Astrocyte (in vitro differentiated cells and primary cell): ENCODE measurements at regions not wholly inside any gene's neighbourhood (a gene's known extent, or its start where the extent isn't known, plus 50 kb on each side); places are given as distances from the start of the nearest gene placed in this dataset.

Source experiments
- EZH2 ChIP-seq: IDR thresholded peaks from 2 replicates; pipeline ENCODE4 v1.6.1; 2012; ENCODE audit warnings: mild to moderate bottlenecking, low read length, inconsistent platforms; ENCODE audit not compliant: insufficient read depth
- TF ChIP-seq, protein P1 (sequence below): IDR thresholded peaks from 2 replicates; pipeline ENCODE4 v1.5.1; 2011; ENCODE audit warnings: low read depth, mild to moderate bottlenecking, inconsistent platforms, low read length, moderate library complexity; ENCODE audit not compliant: insufficient read depth

DNA sequence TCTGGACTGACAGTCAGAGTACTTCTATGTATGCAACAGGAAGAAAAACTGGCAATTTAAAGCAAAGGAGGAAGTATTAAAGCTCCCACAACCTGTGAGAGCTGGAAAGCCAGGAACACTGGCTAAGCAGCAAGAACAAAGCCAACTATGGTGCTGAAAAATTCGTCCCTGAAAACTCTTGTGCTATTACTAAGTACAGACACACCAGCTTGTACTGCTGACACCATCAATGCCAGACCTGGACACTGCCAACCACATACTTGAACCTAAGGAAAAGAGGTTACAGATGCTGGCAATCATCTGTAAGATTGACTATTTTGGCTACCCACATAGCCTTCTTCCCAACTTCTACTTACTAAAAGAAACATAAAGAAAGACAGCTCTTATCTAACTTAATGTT, 1110.6 kb downstream of the SORCS3 start:
- TF ChIP-seq, protein P1, sequence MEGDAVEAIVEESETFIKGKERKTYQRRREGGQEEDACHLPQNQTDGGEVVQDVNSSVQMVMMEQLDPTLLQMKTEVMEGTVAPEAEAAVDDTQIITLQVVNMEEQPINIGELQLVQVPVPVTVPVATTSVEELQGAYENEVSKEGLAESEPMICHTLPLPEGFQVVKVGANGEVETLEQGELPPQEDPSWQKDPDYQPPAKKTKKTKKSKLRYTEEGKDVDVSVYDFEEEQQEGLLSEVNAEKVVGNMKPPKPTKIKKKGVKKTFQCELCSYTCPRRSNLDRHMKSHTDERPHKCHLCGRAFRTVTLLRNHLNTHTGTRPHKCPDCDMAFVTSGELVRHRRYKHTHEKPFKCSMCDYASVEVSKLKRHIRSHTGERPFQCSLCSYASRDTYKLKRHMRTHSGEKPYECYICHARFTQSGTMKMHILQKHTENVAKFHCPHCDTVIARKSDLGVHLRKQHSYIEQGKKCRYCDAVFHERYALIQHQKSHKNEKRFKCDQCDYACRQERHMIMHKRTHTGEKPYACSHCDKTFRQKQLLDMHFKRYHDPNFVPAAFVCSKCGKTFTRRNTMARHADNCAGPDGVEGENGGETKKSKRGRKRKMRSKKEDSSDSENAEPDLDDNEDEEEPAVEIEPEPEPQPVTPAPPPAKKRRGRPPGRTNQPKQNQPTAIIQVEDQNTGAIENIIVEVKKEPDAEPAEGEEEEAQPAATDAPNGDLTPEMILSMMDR = no peak
- TF ChIP-seq EZH2 = no peak
